GM19468 (cell line): ENCODE measurements at regions not wholly inside any gene's neighbourhood (a gene's known extent, or its start where the extent isn't known, plus 50 kb on each side); places are given as distances from the start of the nearest gene placed in this dataset.
"Not testable (repeated sequence)": the region's sequence is repeated elsewhere in the genome, so short reads cannot be mapped to it uniquely, and the experiment has no call there.

Source experiments
- ATAC-seq: cut with Tn5 transposase; IDR thresholded peaks from one replicate; pipeline ENCODE4 v1.9.1; 2021; ENCODE audit warnings: mild to moderate bottlenecking, moderate library complexity, moderate number of reproducible peaks; ENCODE audit not compliant: unreplicated experiment; ENCODE audit errors: extremely low read depth

GRCh38 chr7:68684996-68685395 lies 913.3 kb upstream of the AUTS2 start:
- ATAC-seq: no peak

DNA sequence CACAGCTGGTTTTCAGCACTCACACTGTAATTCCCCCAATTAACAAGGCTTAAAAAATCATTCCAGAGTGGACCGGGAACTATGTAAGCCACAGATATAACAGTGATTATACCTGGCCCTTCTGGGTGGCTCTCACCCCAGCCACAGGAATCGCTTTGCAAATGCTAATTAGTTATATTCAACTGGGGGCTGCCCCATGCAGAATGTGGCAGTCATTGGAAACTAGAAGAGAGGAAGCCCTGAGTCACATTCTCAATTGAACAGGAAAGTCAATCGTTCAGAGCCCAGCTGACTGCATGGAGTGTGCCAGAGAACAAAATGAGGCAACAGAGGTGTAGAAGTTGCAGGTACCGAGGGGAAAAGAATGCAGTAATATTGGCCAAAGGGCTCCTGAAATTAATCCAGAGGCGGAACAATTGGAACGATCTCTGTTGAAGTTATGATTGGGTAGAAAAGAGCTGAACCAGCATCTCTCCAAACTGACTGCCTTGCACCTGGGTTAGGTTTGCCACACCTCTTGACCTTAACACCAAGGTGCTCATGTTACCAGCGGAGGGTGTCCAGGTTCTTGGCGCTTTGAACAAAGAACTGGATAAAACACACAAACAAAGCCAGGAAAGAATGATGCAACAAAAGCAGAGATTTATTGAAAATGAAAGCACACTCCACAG lies 909.7 kb upstream of the AUTS2 start:
- no peak for ATAC-seq

GRCh38 chr7:68689087-68689433 lies 909.2 kb upstream of the AUTS2 start:
- ATAC-seq: no peak

DNA sequence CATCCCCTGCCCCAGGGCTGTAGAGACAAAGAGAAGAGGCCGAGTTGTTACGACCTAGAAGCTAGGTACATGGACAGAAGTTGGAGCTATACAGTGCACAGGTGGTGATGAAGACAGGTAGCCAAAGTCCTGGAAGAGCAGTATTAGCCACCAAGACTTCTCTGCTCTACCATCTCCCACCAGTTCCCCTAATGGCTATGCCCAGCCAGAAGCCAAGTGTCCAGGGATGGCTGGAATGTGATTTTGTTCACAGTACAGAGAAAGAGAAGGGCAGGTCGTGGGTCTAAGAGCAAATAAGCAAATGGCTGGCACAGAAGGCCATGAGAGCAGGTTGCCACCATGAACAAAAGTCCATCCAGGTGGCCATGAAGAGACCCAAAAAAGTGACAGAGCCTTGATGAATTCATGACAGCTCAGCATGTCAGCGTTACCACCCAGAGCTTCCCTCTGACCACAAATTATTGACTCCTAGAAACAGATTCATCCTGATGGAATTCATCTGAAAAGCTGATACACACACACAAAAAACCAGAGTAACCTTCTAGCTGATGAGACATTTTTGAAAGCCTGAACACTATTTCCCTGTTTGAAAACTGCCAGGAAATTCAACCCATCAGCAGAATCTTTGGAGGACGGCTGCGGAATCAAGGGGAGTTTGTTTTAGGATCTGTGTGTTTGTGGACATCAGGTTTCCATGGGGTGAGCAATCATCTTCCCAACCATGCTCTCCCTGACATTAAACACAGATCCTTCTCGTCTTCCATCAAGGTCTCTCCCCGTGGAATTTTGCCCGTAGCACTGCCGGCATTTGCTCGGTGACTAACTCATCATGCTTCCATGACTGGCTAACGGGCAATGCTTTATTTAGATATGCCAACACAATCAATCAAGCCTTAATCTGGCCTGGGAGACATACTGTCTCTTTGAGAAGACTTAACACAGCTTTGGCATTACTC lies 906.7 kb upstream of the AUTS2 start:
- ATAC-seq: no peak

DNA sequence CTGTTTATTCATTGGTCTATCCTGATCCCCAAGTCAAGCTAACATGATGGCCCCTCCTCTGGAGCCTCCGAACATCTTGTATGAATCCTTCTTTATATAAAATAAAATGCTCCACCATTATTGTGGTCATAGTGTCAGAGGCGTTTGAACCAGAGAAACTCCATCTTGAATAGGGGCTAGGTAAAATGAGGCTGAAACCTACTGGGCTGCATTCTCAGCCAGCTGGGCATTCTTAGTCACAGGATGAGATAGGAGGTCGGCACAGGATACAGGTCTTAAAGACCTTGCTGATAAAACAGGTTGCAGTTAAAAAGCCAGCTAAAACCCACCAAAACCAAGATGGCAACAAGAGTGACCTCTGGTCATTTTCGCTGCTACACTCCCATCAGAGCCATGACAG lies 905.8 kb upstream of the AUTS2 start:
- ATAC-seq: no peak

DNA sequence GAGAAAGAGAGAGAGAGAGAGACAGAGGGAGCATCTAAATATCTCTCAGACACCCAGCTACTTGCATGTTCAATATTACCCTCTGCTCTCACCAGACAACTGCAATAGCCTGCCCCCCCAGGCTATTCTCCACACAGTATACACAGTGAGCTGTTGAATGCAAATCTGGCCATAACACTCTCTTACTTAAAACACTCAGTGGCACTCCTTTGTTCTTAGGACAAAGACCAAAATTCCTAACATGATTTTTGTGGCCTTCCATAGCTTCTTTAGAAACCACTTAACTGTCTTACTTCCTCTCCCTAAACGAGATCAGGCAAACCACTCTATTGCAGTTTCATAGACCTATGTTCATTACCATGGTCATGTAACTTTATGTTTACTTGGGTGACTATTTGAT lies 903.6 kb upstream of the AUTS2 start:
- no peak for ATAC-seq

- no peak for ATAC-seq
These were observed 900.4 kb upstream of the AUTS2 start for GRCh38 chr7:68697796-68698280.

GRCh38 chr7:68699090-68699711 lies 899.1 kb upstream of the AUTS2 start:
- ATAC-seq: no peak

DNA sequence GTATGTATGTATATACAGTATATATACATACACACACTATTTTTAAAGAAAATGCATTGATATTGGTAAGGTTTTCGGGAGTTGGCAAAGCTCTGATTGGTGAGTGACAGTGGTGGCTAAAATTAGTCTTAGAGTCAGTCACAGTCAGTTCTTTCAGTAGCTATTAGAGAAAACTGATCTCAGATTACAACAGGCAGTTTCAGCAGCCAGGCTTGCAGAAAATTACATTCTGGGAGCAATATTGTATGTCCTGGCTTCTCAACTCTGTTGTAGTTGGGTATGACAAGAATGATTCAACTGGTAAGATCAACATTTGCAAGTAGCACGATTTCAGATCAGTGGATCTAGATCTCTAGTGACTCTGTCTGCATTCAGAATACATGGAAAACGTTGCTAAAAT lies 897.9 kb upstream of the AUTS2 start:
- ATAC-seq: no peak

GRCh38 chr7:68706291-68706690 lies 892.0 kb upstream of the AUTS2 start:
- ATAC-seq: no peak

- ATAC-seq: no peak
These were observed 891.1 kb upstream of the AUTS2 start for GRCh38 chr7:68707159-68707558.

- no peak for ATAC-seq
These were observed 890.3 kb upstream of the AUTS2 start for GRCh38 chr7:68707958-68708357.

DNA sequence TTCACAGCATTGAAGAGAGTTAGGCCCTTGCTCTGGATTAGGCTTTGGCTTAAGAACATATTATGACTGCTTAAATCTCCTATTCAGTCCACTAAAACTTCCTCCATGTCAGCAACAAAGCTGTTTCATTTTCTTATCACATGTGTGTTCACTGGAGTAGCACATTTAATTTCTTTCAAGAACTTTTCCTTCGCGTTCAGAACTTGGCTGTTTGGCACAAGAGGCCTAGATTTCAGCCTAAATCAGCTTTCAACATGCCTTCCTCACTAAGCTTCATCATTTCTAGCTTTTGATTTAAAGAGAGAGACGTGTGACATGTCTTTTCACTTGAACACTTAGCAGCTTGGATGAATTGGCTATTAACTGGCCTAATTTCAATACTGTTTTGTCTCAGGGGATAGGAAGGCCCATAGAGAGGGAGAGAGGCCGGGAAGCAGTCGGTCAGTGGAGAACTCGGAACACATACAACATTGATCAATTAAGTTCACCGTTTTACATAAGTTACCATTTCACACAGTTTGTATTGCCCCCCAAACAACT lies 885.2 kb upstream of the AUTS2 start:
- no peak for ATAC-seq

DNA sequence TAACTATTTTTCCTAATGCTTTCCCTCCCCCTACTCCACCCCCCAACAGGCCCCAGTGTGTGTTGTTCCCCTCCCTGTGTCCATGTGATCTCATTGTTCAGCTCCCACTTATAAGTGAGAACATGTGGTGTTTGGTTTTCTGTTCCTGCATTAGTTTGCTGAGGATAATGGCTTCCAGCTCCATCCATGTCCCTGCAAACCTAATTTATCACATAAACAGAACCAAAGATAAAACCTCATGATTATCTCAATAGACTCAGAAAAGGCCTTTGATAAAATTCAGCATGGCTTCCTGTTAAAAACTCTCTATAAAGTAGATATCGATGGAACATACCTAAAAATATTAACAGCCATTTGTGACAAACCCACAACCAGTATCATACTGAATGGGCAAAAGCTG lies 884.1 kb upstream of the AUTS2 start:
- ATAC-seq: not testable (repeated sequence)

GRCh38 chr7:68715907-68716306 lies 882.4 kb upstream of the AUTS2 start:
- ATAC-seq: no peak

- no peak for ATAC-seq
These were observed 881.1 kb upstream of the AUTS2 start for GRCh38 chr7:68717176-68717575.

- no peak for ATAC-seq
These were observed 880.2 kb upstream of the AUTS2 start for GRCh38 chr7:68718097-68718551.

DNA sequence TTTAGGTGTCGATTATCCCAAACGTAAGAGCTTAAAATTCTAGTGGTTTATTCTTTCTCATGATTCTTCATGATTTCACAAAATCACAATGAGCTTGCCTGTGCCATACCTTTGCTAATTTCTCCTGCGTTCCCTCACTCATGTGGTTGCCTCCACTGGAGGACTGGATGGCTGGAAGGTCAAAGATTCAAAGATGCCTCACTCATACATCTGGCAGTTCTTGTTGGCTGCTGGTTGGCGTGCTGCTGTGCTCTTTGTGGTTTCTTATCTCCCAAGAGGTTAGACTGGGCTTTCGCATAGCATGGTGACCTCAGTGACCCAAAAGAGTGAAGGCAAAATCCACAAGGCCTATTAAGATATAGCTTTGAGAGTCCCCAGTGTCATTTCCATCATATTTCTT lies 877.6 kb upstream of the AUTS2 start:
- ATAC-seq: no peak

DNA sequence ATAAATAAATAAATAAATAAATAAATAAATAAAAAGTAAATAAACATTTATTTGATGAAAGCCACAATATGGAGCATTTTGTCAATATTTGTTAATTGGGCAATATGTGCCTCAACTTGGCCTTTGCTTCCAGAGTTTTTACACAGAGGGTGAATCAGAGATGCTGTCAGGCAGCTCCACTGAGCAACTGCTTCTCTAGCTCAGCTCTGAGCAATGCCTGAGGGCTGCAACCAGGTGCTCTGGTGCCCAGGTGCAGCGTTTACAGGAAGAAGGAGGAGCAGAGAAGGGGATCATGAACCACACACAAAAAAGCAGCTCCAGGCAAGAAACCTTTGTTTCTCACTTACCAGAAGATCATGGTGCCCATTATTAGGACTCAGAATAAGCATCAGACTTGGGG lies 876.2 kb upstream of the AUTS2 start:
- no peak for ATAC-seq

GRCh38 chr7:68724965-68725364 lies 873.3 kb upstream of the AUTS2 start:
- ATAC-seq: no peak
